Fibroblast of skin of abdomen (primary cell): ENCODE measurements at regions not wholly inside any gene's neighbourhood (a gene's known extent, or its start where the extent isn't known, plus 50 kb on each side); places are given as distances from the start of the nearest gene placed in this dataset.
A peak's percentile ranks its signal among the peaks of the same experiment; 100 is the strongest.
"Not testable (repeated sequence)": the region's sequence is repeated elsewhere in the genome, so short reads cannot be mapped to it uniquely, and the experiment has no call there.

ENCODE experiments used
- DNase-seq: peaks from one replicate; pipeline ENCODE4 v3.0.0-alpha.2; 2013

- DNase-seq = no peak
Observed at GRCh38 chr2:18309188-18309587, 251.3 kb downstream of the RDH14 start.

- no peak for DNase-seq
Observed at GRCh38 chr2:18304849-18305248, 255.6 kb downstream of the RDH14 start.

GRCh38 chr2:18301421-18302139, 258.9 kb downstream of the RDH14 start:
- no peak for DNase-seq

GRCh38 chr2:18299423-18300212, 260.8 kb downstream of the RDH14 start:
- peak; percentile 90 for DNase-seq

- peak; percentile 11 for DNase-seq
Observed at GRCh38 chr2:18297534-18298058, 262.9 kb downstream of the RDH14 start.

GRCh38 chr2:18290386-18290785, 270.1 kb downstream of the RDH14 start:
- DNase-seq = no peak

GRCh38 chr2:18286897-18287296, 273.6 kb downstream of the RDH14 start:
- no peak for DNase-seq

- no peak for DNase-seq
Observed at GRCh38 chr2:18284331-18284730, 276.1 kb downstream of the RDH14 start.

- no peak for DNase-seq
Observed at GRCh38 chr2:18282026-18282425, 278.4 kb downstream of the RDH14 start.

- DNase-seq = peak; percentile 28
Observed at GRCh38 chr2:18276583-18277075, 283.8 kb downstream of the RDH14 start.

- no peak for DNase-seq
Observed at GRCh38 chr2:18273205-18273604, 287.2 kb downstream of the RDH14 start.

- no peak for DNase-seq
Observed at GRCh38 chr2:18272148-18272494, 288.3 kb downstream of the RDH14 start.

- no peak for DNase-seq
Observed at GRCh38 chr2:18271370-18272147, 288.9 kb downstream of the RDH14 start.

- DNase-seq = no peak
Observed at GRCh38 chr2:18268400-18268799, 292.1 kb downstream of the RDH14 start.

- DNase-seq = peak; percentile 5
Observed at GRCh38 chr2:18267501-18267900, 293.0 kb downstream of the RDH14 start.

- not testable (repeated sequence) for DNase-seq
Observed at GRCh38 chr2:18266699-18267098, 293.8 kb downstream of the RDH14 start.

- DNase-seq = no peak
Observed at GRCh38 chr2:18265614-18266586, 294.6 kb downstream of the RDH14 start.

GRCh38 chr2:18262601-18263000, 297.9 kb downstream of the RDH14 start:
- no peak for DNase-seq

- no peak for DNase-seq
Observed at GRCh38 chr2:18253686-18254197, 306.7 kb downstream of the RDH14 start.

- DNase-seq = no peak
Observed at GRCh38 chr2:18251486-18251885, 309.0 kb downstream of the RDH14 start.
